Stimulated activated naive CD8-positive, alpha-beta T cell treated with anti-CD3 and anti-CD28 coated beads, Interleukin-15, amount 100 ng/mL, for 72 hours (primary cell): ENCODE measurements at regions not wholly inside any gene's neighbourhood (a gene's known extent, or its start where the extent isn't known, plus 50 kb on each side); places are given as distances from the start of the nearest gene placed in this dataset.
"Not testable (repeated sequence)": the region's sequence is repeated elsewhere in the genome, so short reads cannot be mapped to it uniquely, and the experiment has no call there.

Experiments
- ATAC-seq: fragments of 150-1000 bp; cut with Tn5 transposase; 2 replicates; pipeline ENCODE4 v1.10.0; 2021; ENCODE audit warnings: mild to moderate bottlenecking, moderate library complexity
- DNase-seq, 2 donors: peaks; one replicate each; pipeline ENCODE4 v3.0.0; 2021 to 2022
- H3K27ac Mint-ChIP-seq, 2 donors: one replicate each; pipeline ENCODE4 v1.8.0; 2022; ENCODE audit warnings: mild to moderate bottlenecking in 2 of 2, mixed read lengths in 2 of 2, moderate library complexity in 2 of 2
- H3K27me3 Mint-ChIP-seq: one replicate; pipeline ENCODE4 v1.8.0; 2022; ENCODE audit warnings: mixed read lengths
- H3K4me1 Mint-ChIP-seq: one replicate; pipeline ENCODE4 v1.8.0; 2022; ENCODE audit warnings: mild to moderate bottlenecking, mixed read lengths
- H3K4me3 Mint-ChIP-seq, 2 donors: one replicate each; pipeline ENCODE4 v1.8.0; 2022; ENCODE audit warnings: mild to moderate bottlenecking in 2 of 2, mixed read lengths in 2 of 2, moderate library complexity in 1 of 2
- H3K9me3 Mint-ChIP-seq, 2 donors: one replicate each; pipeline ENCODE4 v1.8.0; 2022; ENCODE audit warnings: mixed read lengths in 2 of 2

DNA sequence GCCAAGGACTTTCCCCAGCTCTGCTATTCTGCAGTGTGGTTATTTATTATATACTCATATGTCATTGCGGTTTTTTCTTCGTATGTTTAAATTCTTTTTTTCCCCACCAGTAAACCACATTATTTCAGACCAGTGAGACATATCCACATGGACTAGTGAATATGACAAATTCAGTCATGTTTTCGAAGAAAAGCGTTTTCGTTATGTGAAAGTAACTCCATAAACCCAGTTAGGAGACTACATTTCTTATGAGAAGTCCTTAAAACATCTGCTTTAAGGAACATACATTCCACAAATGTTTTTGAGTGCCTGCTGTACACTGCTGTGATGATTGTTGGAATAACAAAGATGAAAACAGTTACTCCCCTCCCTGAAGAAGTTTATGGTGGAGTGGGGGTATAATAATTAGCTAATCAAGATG lies 591.8 kb upstream of the CLINT1 start:
- H3K27ac Mint-ChIP-seq: no peak overlapping the region
- H3K9me3 Mint-ChIP-seq: peaks cover 5% of the 10 kb centered on the region in 2 donors
- ATAC-seq (no peak), DNase-seq (no peak)
- no peaks in the 10 kb centered on the region for H3K27me3 Mint-ChIP-seq
- H3K4me3 Mint-ChIP-seq: no peak overlapping the region
- no peaks in the 10 kb centered on the region for H3K4me1 Mint-ChIP-seq

DNA sequence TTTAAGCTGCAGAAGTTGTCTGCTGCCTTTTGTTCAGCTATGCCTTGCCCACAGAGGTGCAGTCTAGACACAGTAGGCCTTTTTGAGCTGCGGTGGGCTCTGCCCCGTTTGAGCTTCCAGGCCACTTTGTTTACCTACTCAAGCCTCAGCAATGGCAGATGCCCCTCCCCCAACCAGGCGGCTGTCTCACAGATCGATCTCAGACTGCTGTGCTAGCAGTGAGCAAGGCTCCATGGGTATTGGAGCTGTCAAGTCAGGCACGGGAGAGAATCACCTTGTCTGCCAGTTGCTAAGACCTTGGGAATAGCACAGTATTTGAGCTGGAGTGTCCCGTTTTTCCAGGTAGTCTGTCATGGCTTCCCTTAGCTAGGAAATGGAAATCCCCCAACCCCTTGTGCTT lies 587.8 kb upstream of the CLINT1 start:
- H3K4me3 Mint-ChIP-seq: not testable (repeated sequence)

DNA sequence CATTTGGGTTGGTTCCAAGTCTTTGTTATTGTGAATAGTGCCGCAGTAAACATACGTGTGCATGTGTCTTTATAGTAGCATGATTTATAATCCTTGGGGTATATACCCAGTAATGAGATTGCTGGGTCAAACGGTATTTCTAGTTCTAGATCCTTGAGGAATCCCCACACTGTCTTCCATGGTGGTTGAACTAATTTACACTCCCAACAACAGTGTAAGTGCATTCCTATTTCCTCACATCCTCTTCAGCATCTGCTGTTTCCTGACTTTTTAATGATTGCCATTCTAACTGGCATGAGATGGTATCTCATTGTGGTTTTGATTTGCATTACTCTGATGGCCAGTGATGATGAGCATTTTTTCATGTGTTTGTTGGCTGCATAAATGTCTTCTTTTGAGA lies 580.3 kb upstream of the CLINT1 start:
- not testable (repeated sequence) for H3K27ac Mint-ChIP-seq, DNase-seq, ATAC-seq, H3K27me3 Mint-ChIP-seq, H3K4me3 Mint-ChIP-seq
- H3K4me1 Mint-ChIP-seq: peaks cover 28% of the 10 kb centered on the region
- peaks cover 4 to 22% of the 10 kb centered on the region in 2 donors for H3K9me3 Mint-ChIP-seq

More for the DNA sequence above, 587.8 kb upstream of the CLINT1 start:
- H3K4me1 Mint-ChIP-seq, DNase-seq, ATAC-seq, H3K27me3 Mint-ChIP-seq, H3K27ac Mint-ChIP-seq: not testable (repeated sequence)
- peaks cover 13 to 26% of the 10 kb centered on the region in 2 donors for H3K9me3 Mint-ChIP-seq

DNA sequence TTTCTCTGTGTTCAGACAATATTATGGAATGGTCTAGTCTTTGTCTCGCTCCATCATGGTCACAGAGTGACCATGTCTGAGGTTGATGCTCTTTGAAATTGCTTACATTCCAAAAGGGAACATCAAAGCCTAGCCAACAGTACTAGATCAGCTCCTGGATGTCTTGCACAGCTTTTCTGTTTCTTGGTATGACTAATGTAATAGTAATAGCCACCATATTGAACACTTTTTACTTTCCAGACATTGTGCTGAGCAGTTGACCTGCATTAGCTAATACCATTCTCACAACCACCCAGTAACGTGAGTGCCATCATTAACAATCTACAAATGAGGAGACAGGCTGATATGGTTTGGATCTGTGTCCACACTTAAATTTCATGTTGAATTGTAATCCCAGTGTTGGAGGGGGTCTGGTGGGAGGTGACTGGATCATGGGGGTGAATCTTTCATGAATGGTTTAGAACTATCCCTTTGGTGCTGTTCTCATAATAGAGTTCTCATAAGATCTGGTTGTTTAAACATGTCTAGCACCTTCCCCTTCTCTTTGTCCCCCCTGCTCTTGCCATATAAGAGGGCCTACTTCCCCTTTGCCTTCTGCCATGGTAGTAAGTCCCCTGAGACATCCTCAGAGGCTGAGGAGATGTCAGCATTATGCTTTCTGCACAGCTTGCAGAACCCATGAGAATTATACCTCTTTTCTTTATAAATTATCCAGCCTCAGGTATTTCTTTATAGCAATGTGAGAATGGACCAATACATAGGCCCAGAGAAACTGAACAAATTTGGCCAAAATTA lies 577.5 kb upstream of the CLINT1 start:
- peaks cover 56% of the 10 kb centered on the region for H3K4me1 Mint-ChIP-seq
- no peak overlapping the region for H3K4me3 Mint-ChIP-seq
- ATAC-seq (peak; percentile 14), DNase-seq (no peak)
- H3K27me3 Mint-ChIP-seq: no peaks in the 10 kb centered on the region
- no peak overlapping the region for H3K27ac Mint-ChIP-seq
- H3K9me3 Mint-ChIP-seq: peaks cover 4 to 7% of the 10 kb centered on the region in 2 donors

DNA sequence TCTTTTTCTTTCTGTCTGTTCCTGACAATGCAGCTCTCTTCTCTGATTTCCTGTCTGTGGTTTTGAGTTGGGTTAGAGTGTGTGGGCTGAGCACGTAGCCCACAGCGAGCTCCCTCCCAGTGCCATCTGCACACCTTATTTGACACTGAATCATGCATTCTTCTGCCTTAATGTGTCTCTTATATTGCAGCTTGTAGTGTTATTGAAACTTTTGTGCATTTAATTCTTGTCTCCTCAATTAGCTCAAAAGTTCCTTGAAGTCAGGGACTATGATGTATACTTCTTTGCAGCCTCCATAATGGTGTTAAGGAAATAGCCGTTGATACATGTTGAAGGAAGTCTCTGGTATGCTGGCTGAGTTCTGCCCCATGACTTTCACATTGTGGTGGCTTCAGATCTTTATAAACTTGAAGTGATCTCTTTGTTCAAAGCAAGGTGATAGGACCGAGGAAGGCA lies 576.2 kb upstream of the CLINT1 start:
- no peaks in the 10 kb centered on the region for H3K27me3 Mint-ChIP-seq
- ATAC-seq (peak; percentile 94), DNase-seq (peak; percentile 33 to 46)
- H3K27ac Mint-ChIP-seq: peak overlapping the region in 1 of 2 donors; percentile 54
- H3K4me3 Mint-ChIP-seq: peak overlapping the region; percentile 55 to 81
- peaks cover 61% of the 10 kb centered on the region for H3K4me1 Mint-ChIP-seq
- H3K9me3 Mint-ChIP-seq: peaks cover 0 to 7% of the 10 kb centered on the region in 2 donors

DNA sequence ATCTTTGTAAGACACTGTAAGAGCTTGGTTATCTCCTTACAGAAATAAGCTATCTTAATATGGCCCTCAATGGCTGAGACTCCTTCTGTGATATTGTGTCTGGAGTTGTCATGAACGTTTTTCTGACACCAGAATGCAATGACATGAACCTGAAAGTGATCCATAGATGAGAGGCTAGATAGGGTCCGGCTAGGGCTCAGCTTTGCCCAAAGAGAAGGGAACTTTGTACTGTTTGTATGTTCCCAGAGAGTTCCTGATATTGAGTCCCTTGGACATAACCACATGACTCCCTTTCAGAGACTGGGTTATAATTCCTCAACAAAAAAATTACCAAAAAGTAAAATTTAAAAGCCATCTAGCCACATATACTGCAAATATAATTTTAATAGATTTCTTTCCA lies 575.8 kb upstream of the CLINT1 start:
- Mint-ChIP-seq H3K4me1 (peaks cover 61% of the 10 kb centered on the region), H3K27me3 (no peaks in the 10 kb centered on the region), H3K27ac (peak overlapping the region in 1 of 2 donors; percentile 54), H3K4me3 (peak overlapping the region in 1 of 2 donors; percentile 81), H3K9me3 (peaks cover 0 to 7% of the 10 kb centered on the region in 2 donors)
- DNase-seq: no peak
- no peak for ATAC-seq

DNA sequence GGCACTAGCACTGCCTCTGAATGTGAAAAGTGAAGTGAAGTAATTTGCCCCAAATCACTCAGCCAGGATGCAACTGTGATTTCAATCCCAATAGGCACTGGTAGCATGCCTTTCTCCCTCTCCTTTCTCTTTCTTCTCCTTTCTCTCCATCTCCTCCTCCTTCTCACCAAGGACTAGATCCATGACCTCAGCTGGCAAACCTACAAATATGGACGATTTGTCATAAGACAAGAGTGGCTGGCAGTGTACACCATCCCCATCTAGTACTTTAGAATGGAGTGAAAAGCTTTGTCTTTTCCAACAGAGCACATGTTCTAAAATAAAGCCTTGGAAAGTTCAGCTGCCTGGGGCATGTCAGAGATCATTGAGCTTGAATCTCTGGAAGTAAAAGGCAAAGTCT lies 574.7 kb upstream of the CLINT1 start:
- Mint-ChIP-seq H3K4me1 (peaks cover 61% of the 10 kb centered on the region), H3K4me3 (no peak overlapping the region), H3K9me3 (peaks cover 0 to 7% of the 10 kb centered on the region in 2 donors), H3K27ac (no peak overlapping the region), H3K27me3 (no peaks in the 10 kb centered on the region)
- DNase-seq (no peak), ATAC-seq (no peak)

DNA sequence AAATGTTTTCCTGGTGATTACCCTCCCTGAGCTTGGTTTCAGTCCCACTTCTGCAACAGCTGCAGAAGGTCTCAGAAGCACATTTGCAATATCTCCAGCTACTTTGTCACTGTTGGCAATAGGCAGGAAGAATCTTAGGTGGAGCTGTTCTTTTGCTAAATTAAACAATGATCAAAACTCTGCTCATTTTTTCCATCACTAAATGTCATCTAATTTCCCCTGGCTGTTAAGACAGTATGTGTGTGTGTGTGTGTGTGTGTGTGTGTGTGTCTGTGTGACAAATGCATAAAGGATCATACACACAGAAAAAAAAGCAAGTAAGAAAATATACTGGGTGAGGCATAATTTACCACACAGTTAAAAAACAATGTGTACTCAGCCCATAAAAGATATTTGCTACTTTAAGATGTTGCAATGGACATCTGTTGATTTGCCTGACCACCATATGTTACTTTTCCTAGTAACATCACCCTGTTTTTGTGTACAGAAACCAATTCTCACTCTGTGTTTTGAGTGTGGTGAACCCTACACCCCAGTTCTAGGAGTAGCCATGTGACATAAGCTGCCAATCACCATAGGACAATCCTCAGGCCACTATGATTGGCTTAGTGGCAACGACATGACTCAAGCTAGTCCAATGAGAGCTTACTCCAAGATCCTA lies 572.6 kb upstream of the CLINT1 start:
- H3K9me3 Mint-ChIP-seq: peaks cover 0 to 15% of the 10 kb centered on the region in 2 donors
- no peak overlapping the region for H3K4me3 Mint-ChIP-seq
- peak; percentile 24 for ATAC-seq
- peak overlapping the region in 1 of 2 donors; percentile 28 for H3K27ac Mint-ChIP-seq
- no peaks in the 10 kb centered on the region for H3K27me3 Mint-ChIP-seq
- H3K4me1 Mint-ChIP-seq: peaks cover 56% of the 10 kb centered on the region
- no peak for DNase-seq

DNA sequence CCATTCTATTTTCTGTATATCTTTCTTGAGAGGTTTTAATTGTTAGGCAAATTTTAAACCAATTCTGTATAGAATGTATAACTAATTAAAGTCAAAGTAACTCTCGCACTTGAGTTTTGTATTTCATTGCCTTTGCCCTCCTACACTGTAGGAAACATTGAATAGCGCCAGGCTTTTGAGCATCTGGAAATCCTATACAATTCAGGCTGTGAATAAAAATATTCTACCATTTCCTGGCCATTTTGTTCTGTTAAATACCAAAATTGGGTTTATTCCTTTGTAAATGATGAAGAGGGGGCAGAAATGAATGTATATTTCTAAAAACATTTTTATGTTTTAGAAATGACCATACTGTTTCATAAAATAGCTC lies 571.8 kb upstream of the CLINT1 start:
- Mint-ChIP-seq H3K27ac (no peak overlapping the region), H3K4me3 (no peak overlapping the region), H3K9me3 (peaks cover 0 to 15% of the 10 kb centered on the region in 2 donors), H3K27me3 (no peaks in the 10 kb centered on the region), H3K4me1 (peaks cover 48% of the 10 kb centered on the region)
- no peak for DNase-seq
- no peak for ATAC-seq

DNA sequence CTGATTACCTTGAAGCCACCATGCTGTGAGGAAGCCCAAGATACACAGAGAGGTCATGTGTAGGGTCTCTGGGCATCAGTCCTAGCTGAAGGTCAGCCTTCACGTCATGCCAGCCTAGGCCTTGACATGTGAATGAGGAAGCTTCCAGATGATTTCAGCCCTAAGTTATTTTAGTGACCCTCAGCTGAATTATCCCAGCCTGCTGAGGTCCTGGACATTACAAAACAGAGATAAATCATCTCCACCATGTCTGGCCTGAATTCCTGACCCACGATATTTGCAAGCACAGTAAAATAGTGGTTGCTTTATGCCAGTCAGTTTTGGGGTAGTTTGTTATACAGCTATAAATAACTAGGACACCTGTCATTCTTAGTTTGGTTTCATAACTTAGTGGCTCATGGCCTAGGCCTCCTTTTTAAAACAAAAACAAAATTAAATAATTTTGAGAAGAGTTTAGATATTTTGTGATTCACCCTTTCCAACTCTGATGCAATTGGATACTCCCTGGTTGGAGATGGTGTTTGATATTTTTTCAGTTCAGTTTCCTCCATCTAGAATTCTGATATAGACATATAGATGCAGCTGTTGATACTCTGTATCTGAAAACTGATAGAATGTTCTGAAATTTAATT lies 571.3 kb upstream of the CLINT1 start:
- ATAC-seq (no peak), DNase-seq (no peak)
- Mint-ChIP-seq H3K27ac (no peak overlapping the region), H3K9me3 (peaks cover 0 to 15% of the 10 kb centered on the region in 2 donors), H3K4me1 (peaks cover 43% of the 10 kb centered on the region), H3K4me3 (no peak overlapping the region), H3K27me3 (no peaks in the 10 kb centered on the region)

DNA sequence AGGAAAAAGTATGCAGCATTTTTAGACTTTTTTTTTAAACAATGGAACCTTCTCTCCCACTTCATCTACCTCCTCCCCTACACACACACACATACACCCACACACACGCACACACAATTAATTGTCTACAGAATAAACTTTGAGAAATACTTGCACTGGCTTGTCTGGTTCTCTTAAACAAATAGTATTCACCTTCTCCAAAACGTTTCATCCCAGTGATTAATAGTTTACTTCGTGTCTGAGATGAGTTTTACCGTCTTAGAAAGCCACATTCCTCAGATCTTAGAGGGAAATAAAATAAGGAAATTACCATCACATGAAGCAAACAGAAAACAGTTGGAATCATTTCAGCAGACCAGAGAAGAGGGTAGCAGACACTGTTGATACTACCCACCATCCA lies 570.6 kb upstream of the CLINT1 start:
- peaks cover 0 to 15% of the 10 kb centered on the region in 2 donors for H3K9me3 Mint-ChIP-seq
- ATAC-seq (no peak), DNase-seq (no peak)
- no peak overlapping the region for H3K27ac Mint-ChIP-seq
- H3K4me3 Mint-ChIP-seq: no peak overlapping the region
- peaks cover 36% of the 10 kb centered on the region for H3K4me1 Mint-ChIP-seq
- no peaks in the 10 kb centered on the region for H3K27me3 Mint-ChIP-seq

DNA sequence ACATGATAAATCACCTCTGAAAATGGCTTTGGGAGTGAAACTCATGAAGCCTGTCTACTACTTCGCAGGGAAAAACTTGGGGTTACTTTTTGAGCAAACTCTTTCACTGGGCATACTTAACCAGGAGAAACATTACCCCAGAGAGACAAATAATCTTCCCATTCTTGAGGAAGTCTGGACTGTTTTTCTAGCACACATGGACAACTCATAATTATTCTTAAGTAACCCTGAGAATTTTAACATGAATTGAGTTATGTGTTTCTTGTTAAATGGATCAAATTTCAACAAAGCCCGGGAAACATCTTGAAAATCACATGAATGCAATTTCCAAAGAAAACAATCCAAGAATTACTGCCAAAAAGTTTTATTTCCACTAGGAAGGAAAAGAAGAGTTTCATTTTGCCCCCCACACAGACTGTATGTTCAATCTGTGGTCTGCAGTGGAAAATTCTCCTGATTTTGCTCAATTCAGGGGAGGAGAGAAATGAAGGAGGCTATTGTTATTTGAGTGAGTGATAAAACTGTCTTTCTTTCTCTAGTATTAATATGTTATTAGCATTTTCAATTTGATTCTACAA lies 564.8 kb upstream of the CLINT1 start:
- DNase-seq (no peak), ATAC-seq (no peak)
- no peaks in the 10 kb centered on the region for H3K4me1 Mint-ChIP-seq
- H3K4me3 Mint-ChIP-seq: no peak overlapping the region
- peak overlapping the region in 1 of 2 donors; percentile 11 for H3K27ac Mint-ChIP-seq
- H3K9me3 Mint-ChIP-seq: peaks cover 8 to 14% of the 10 kb centered on the region in 2 donors
- no peaks in the 10 kb centered on the region for H3K27me3 Mint-ChIP-seq

DNA sequence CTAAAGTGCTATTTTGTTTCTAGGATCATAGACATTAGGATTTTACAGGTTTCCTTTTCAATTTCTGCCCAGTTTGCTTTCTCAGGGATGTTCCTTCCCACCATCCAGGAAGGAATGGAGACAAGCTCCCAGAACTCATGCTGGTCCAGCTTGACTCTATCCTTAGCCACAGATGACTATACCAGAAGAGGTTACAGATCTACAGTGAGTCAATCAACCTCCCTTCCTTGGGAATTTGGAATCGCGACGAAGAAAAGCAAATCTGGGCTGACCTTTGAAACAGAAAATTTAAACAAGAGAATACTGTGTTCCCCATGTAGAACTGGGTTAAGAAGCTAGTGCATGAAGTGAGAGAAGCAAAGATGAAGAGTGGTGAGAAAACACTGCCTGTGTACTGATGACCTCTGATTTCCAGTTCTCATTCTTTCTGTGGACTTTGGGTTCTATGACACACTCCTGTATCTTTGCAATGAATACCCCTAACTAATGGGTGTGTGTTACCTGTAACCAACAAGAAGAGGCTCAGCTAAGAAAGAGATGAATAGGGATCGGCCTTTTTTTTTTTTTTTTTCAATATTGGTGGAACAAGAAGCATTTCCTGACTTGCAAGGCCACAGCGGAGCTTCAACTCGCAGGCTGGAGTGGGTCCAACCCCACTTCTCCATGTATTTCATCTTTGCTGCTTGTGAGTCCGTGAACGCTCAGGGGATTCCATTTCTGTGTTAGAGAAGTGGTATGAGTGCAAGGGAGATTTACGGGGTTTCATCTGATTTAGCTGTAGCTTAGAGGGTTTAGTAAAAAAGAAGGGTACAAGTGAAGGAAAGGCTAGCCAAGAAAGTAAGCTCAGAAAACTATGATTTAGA lies 563.9 kb upstream of the CLINT1 start:
- H3K4me1 Mint-ChIP-seq: no peaks in the 10 kb centered on the region
- DNase-seq (no peak), ATAC-seq (no peak)
- H3K9me3 Mint-ChIP-seq: peaks cover under 1 to 14% of the 10 kb centered on the region in 2 donors
- no peaks in the 10 kb centered on the region for H3K27me3 Mint-ChIP-seq
- no peak overlapping the region for H3K4me3 Mint-ChIP-seq
- peak overlapping the region in 1 of 2 donors; percentile 6 for H3K27ac Mint-ChIP-seq

DNA sequence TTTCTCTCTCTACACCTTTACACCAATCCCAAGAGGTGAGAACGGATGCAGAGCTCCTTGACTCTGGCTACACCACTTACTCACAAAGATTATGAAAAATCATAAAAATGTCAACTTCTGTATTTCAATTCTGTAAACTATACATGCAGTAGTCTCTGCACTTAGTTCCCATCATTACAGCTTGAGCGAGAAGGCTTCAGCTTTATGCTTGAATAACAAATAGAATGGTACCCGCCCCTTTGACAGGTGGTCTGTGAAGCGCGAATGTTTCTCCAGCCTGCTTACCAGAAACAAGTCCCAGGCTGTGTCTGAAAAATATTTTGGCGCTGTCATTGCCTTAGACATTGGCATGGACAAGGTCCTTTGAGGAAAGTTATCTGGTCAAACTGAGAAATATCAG lies 562.4 kb upstream of the CLINT1 start:
- Mint-ChIP-seq H3K4me1 (no peaks in the 10 kb centered on the region), H3K27me3 (no peaks in the 10 kb centered on the region), H3K4me3 (no peak overlapping the region), H3K27ac (no peak overlapping the region), H3K9me3 (peaks cover 0 to 14% of the 10 kb centered on the region in 2 donors)
- no peak for DNase-seq
- ATAC-seq: no peak

DNA sequence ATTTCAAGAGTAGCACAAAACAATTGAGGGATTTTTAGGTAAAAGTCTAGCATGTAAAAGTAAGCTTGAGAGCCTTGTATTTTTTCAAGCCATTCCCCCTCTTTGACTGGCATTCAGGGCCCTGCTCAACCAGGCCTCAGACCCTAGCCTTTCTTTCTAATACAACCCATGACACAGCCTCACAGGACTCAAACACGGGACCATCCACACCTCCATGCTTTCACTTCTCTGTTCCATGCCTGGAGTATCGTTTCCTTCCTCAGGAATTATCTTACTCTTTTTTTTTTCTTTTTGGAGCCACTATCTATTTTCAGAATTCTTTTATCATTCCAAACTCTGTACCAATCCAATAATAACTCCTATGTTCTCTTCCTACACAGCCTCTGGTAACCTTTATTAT lies 560.2 kb upstream of the CLINT1 start:
- DNase-seq: no peak
- Mint-ChIP-seq H3K27me3 (no peaks in the 10 kb centered on the region), H3K4me3 (no peak overlapping the region), H3K9me3 (peaks cover 0 to 14% of the 10 kb centered on the region in 2 donors), H3K27ac (no peak overlapping the region), H3K4me1 (no peaks in the 10 kb centered on the region)
- no peak for ATAC-seq
